ENCODE measurements at regions not wholly inside any gene's neighbourhood (a gene's known extent, or its start where the extent isn't known, plus 50 kb on each side); places are given as distances from the start of the nearest gene placed in this dataset.

DNA sequence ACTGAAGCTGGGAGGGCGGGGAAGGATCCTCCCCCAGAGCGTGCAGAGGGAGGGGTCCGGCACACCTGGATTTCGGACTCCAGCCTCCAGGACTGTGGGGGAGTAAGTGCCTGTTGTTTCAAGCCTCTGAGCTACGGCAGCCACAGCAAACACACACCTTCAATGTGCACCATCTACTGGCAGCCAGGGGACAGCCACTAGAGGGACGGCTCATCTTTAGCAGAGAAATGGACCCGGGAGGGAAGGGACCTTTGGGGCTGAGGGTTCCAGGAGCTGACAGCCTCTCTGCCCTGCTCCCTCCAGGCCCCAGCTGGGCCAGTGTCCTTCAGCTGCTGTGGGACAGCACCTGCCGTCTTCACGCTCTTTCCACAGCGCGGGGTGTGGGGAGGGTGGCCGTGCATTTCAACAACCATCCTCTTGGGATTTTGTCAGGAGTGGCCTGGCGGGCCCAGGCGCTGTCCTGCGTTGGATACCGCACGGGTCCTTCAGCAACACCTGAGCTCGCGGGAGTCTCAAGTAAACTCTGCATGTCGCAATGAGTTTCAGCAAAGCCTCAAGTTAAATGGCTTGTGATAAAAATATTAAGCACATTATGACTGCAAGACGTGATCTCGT is 209.2 kb upstream of the C14orf180 start:
- DNase-seq (ENCODE audit: low spot score) = no peak

DNA sequence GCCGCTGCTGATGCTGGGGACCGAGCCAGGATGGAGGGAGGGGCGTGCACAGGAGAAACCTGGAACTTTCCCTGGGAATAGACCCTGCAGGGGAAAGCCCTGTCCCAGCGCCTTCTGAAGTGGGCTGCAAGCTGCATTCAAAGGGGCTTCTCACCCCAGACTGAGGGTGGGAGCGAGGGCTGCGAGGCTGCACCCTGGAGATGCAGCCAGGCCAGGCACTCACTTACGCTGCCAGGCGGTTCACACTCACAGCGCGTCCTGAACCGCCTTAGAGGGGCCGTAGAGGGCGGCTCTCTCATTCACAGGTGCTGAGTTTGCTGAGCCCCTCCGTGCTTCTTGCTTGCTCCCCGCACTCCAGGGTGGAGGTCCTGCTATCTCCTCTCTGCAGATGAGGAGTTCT is 208.5 kb upstream of the C14orf180 start:
- no peak for DNase-seq (ENCODE audit: low spot score)

DNA sequence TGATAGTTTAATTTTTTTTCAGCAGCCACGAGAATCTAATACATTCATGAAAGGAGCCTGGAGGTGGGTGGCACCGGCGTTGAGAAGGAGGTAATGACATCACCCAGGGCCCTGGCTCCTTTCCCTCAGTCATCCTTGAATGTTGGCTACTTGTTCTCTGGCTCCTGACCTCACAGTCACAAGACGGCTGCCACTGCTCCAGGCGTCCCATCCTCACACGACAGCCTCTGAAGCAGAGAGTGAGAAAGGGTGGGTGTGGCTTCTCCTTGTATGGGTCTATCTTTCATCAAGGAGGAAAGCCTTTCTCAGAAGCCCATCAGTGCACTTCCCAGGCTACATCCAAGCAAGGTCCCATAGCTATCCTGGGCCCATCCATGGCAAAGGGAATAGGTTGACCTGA is 207.6 kb upstream of the C14orf180 start:
- no peak for DNase-seq (ENCODE audit: low spot score)

DNA sequence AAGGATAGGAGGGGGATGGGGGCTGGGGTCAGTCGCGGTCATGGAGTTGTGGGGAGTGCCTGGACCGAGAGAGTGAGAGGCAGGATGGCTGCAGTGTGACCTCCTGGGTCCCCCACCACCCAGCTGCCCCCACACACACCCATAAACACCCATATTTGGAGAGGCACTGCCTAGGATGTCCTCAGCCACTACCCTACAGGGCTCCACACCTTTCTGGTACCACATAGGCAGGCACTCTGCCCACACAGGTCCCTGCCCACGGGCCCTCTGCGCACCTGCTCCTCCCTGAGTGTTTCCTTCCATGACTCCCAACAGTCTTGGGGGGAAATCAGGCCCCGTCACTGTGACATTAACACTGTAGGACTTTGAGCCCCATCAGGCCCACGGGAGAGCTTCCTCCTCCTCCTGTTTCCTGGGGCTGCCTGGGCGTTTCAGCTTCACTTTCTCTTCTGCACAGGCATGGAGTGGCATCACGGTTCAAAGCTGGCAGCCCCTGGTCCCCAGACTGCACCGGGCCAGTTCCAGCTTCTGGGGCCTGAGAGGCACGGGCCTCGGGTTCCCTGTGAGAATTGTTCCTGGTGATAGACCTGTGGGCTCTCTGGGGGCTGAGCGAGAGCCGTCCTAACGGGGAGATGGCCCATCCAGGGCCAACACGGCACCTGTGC is 207.0 kb upstream of the C14orf180 start:
- DNase-seq (ENCODE audit: low spot score) = no peak

- no peak for DNase-seq (ENCODE audit: low spot score)
Observed at GRCh38 chr14:104373055-104373854, 206.3 kb upstream of the C14orf180 start.

DNA sequence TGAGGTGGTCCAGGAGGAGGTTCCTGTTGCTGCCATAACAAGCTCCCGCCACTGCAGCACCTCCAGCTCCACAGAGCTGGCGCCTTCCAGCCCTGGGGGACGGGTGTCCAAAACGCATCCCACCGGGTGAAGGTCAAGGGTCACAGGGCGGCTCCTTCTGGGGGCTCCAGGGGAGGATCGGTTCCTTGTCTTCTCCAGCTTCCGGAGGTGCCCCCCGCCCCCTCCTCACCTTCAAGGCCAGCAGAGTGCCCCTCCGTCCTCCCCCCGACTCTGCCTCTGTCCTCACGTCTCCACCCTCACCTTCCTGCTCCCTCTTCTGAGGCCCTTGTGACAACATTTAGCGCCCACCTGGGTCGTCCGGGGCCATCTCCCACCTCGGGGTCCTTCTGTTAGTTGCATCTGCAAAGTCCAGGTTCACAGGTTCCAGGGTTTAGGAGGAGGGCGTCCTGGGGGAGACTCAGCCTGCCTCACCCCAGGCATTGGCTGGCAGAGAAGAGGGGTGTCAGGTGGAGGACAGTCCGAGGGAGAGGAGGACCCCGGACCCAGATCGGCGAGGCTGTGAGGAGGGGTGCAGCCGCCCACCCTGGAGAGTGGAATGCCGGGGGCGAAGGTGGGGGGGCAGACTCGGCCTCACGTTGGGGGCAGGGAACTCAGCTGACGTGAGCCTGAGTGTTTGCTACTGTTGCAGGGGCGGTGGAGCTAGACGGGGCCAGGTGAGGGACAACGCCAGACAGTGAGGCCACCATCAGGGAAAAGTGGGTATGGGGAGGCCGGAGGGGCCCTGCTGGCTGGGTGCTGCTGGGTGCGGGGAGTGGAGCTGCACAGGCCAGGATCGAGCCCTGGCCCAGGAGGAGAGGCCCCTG is 205.5 kb upstream of the C14orf180 start:
- DNase-seq (ENCODE audit: low spot score) = no peak

DNA sequence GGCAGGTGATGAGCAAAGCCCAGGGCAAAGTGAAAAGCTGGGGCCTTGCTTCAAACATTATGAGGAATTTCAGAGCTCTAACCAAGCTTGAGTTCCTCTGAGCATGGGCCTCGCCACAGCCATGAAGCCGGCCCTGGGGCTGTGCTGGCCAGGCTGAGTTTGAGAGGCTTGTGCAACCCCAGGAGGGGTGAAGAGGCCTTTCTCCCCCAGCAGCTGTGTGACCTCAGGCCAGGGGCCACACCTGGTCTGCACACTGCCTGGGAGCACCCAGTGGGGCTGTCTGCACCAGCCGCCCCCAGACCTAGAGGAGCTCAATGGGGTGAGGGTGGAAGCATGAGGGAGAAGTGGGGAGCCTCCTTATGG is 204.9 kb upstream of the C14orf180 start:
- no peak for DNase-seq (ENCODE audit: low spot score)

GRCh38 chr14:104375551-104376201 is 203.9 kb upstream of the C14orf180 start:
- no peak for DNase-seq (ENCODE audit: low spot score)

DNA sequence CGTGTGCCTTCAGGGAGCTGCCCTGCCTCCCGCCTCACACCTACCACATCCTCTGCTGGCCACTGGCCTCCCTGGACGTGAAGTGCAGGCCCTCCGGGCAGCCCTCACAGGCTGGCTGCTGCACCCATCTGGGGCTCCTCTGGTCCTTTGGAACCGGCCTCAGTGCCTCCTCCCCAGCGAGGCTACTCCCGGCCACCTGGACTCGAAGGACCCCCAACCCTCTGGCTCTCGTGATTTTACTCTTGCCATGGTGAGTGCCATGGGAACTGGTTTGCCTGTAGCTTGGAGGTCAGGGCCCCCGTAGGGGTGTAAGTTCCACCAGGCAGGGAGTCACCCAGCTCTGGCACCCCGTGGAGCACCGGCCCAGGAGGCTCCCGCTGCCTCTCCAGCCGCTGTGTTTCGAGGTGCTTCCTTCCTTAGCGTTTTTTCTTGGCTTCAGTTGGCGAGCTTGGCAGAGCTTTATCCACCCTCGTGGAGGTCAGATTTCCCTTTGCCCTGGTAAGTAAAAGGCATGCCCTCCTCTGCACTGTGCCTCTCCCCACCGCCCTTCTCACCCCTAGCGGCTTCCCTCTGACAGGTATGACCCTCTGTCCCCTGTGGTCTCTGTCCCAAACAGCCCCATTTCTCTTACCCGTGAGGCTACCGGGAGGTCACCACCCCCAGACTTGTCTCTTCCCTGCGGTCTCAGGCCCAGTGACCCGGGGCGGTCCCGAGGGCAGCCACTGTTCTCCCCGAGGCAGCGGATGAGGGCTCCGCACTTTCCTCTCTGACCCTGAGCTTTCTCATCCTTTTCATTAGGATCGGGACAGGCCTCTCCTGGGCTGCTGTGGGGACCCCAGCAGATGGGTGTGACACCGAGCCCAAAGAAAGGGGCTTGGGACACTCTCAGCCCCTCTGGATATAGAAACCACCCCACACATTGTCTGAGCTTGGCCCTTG is 203.1 kb upstream of the C14orf180 start:
- no peak for DNase-seq (ENCODE audit: low spot score)

DNA sequence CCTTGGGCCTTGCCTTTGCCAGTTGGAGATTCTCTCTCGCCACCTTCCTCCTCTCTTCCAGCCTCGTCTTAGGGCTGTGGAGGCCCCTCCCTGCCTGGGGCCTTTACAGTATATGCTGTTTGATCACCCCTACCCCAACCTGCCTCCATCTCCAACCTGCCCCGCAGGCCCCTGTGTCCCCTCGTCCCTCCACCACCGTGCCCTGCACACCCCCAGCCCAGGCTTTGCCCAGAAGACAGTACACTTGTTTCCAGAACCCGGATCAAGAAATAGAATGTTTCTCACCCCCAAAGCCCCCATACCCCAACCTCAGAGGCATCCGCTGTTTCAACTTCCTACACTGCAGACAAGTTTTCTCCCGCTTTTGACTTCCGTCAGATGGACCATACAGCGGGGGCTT is 202.3 kb upstream of the C14orf180 start:
- DNase-seq (ENCODE audit: low spot score) = no peak

DNA sequence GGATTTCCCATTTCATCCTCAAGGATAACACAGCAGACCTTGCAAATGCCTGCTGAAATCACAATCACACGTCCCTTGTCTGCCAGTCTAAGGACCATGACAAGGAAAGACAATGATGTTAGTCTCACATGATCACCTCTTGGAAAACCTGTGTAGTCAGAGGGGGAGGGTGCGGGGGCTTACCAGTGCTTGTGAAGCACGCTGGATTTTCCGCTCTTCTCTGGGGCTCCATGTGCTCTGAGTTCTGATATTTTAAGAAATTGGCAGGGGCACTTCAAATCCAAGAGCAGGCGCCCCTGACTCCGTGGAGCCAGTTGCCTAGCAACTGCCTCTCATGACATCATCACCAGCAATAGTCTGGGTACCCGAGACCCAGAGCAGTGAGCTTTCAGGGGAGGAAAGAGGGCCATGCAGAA is 200.9 kb upstream of the C14orf180 start:
- no peak for DNase-seq (ENCODE audit: low spot score)

- no peak for DNase-seq (ENCODE audit: low spot score)
Observed at GRCh38 chr14:104382361-104383087, 197.0 kb upstream of the C14orf180 start.

- no peak for DNase-seq (ENCODE audit: low spot score)
Observed at GRCh38 chr14:104383088-104383995, 196.2 kb upstream of the C14orf180 start.

DNA sequence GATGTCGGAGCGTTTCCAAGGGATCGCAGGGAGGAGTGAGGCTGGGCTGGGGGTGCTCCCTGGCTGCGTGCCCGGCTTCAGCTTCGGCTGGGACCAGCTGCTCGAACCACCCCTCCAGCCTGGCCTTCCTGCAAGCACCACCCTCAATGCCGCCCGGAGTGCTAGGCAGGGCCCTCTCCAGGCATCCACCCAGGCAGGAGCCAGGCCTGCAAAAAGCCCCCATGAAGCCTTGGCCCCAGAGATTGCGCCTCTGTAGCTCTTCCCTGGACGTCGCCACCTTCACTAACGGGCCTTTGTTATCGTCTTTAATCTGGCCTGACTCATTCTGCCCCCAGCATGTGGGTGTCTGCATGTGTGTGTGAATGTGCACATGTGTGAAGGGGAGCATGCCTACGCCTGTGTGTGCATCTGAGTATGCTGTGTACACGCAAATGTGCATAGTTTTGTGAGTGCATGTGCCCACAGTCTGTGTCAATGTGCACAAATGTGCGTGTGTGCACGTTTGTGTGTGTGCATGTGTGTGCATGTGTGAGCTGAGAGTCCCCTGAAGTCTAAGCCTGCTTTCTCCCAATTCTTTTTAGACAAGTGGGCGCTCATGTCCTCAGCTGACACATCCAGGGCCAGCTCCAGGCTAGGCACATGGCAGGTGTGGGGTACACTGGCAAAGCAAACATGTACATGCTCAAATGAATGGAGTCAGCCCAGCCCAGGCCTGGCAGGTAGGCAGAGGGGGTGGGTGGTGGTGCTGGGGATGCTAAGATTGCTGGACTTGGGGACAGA is 195.4 kb upstream of the C14orf180 start:
- DNase-seq (ENCODE audit: low spot score) = no peak

GRCh38 chr14:104384776-104385071 is 194.8 kb upstream of the C14orf180 start:
- no peak for DNase-seq (ENCODE audit: low spot score)

DNA sequence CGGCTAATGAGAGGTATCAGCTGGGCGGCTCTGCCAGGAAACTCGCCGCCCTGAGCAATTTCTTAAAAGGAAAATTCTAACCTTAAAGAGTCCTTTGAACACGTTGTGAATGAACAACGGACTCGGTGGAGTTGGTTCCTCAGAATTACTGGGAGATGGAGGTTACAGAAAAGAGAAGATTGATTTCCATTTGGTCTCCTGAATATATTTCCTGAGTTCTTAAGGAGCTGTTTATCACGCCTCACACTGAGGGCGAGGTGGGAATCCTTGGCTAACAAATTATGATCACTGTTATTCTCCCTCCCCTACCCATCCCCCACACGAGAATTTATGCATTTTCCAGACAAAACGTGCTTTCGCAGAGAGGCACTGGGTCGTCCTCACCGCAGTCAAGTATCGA is 194.5 kb upstream of the C14orf180 start:
- no peak for DNase-seq (ENCODE audit: low spot score)

- no peak for DNase-seq (ENCODE audit: low spot score)
Observed at GRCh38 chr14:104385531-104386101, 193.9 kb upstream of the C14orf180 start.

Data from CD4-positive, alpha-beta T cell treated with Interleukin-6 at 100 ng/mL for 8 hours (primary cell).